HG03064 (cell line): ENCODE measurements at regions not wholly inside any gene's neighbourhood (a gene's known extent, or its start where the extent isn't known, plus 50 kb on each side); places are given as distances from the start of the nearest gene placed in this dataset.
A peak's percentile ranks its signal among the peaks of the same experiment; 100 is the strongest.

Experiments used
- ATAC-seq: cut with Tn5 transposase; IDR thresholded peaks from one replicate; pipeline ENCODE4 v1.9.1; 2021; ENCODE audit warnings: low read depth; ENCODE audit not compliant: unreplicated experiment

DNA sequence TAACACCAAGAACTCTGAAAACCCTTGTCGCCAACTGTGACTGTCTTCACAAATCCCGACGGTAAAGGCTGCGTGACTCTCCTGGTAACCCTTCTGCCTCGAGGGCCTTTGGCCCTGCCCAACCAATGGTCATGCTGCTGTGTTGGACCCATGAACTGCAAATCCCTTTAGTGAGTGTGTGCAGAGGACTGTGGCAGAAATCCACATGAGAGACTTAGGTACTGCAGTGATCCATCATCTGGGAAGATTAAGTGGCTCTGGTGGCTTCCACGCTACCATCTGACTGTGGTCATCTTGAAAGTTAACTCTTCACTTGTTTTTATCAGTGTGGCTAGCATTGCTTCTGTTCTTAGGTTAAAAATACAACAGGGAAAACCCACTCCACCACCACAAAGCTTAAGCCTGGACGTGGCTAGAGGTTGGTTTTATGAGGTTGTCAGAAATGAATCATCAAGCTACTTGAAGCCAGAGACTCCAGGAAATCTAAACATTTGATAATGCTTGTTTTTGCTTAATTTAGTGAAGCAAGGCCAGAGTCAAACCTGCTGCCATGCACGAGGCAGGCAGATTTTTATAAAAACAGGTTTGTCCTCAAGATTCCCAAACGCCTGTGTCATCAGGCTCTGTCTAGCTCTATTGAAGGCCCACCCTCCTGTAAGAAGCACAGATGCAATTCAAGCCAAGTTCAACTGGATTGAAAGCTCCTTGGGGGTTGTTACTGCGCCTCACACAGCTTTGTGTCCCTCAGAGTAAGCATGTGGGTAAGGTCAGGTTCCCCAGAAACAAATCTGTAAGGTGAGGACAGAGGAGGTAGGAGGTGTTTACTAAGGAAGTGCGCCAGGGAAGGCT, 52.7 kb upstream of the ERCC6L2 start:
- ATAC-seq, result peak; percentile 88

- ATAC-seq, result no peak
Observed at GRCh38 chr9:95822015-95822414, 53.5 kb upstream of the ERCC6L2 start.

GRCh38 chr9:95820074-95820473, 55.4 kb upstream of the ERCC6L2 start:
- no peak for ATAC-seq

DNA sequence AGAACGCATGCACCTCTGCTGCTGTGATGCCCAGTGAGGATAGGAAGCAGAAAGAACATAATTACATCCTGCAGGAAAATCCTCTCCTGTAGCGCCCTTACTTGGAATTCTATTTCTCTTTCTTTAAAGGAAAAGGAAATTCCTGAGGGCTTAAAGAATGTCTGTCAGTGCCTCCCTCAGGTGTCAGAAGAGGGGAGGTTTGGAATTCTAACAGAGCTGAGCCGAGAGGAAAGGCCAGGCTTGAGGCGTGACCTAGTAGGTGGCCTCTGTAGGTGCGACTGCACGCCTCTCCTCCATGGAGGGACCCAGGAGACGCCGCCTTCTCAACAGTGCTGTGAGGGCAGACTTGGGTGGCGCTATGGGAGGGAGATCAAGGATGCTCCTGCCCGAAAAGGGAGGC, 55.9 kb upstream of the ERCC6L2 start:
- ATAC-seq, result no peak

- ATAC-seq, result no peak
Observed at GRCh38 chr9:95817205-95817604, 58.3 kb upstream of the ERCC6L2 start.

GRCh38 chr9:95816716-95817115, 58.8 kb upstream of the ERCC6L2 start:
- ATAC-seq, result no peak

GRCh38 chr9:95815961-95816360, 59.5 kb upstream of the ERCC6L2 start:
- ATAC-seq, result no peak

GRCh38 chr9:95815133-95815532, 60.4 kb upstream of the ERCC6L2 start:
- no peak for ATAC-seq

GRCh38 chr9:95813923-95814322, 61.6 kb upstream of the ERCC6L2 start:
- ATAC-seq, result no peak

GRCh38 chr9:95810814-95811213, 64.7 kb upstream of the ERCC6L2 start:
- no peak for ATAC-seq

GRCh38 chr9:95810133-95810532, 65.4 kb upstream of the ERCC6L2 start:
- ATAC-seq, result no peak

- ATAC-seq, result no peak
Observed at GRCh38 chr9:95809686-95810085, 65.8 kb upstream of the ERCC6L2 start.

- ATAC-seq, result no peak
Observed at GRCh38 chr9:95808011-95808410, 67.5 kb upstream of the ERCC6L2 start.

DNA sequence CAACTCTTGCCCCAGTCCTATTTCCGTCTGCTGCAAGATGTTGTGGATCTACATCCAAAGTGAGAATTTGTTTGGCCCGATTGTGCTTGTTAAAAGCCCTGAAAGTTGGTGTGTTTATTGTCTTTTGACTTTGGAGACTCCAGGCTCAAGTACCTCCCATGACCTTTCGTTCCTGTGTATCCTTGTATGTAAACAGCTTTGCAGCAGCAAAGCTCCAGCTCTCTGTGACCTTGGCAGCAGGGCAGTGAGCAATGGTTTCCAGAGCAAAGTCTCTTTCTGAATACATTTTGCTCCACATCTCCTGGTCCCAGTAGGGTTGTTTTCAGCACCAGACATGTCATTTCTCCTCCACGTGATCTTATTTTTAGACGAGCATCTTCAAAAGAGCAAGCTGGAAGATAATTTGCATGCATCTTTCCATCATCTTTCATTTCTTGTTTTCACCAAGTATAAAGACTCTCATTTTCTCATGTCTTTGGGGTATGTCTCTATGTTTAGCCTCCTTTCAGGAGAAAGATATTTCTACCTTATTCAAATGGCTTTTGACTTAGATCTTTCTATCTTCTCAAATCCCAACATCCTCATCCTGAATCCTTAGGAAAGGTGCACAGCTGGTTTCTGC, 68.1 kb upstream of the ERCC6L2 start:
- no peak for ATAC-seq

GRCh38 chr9:95803197-95803596, 72.3 kb upstream of the ERCC6L2 start:
- no peak for ATAC-seq

DNA sequence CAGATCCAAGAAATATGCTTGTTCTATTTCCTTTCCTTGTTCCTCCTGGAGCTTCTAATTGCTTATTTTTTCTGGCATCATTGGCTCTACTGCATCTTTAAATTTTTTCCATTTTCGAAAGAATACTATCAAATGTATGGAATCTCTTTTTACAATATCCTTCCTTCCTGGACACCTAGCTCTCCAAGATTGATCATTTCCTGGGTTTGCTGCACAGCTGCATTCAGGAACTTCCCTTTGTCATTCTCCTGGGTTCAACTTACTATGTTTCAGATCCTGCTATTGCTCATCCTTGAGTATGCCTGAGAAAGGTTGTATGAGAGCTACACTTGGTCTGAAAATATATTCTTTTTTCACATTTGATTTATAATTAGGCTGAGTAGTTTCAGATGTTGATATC, 73.7 kb upstream of the ERCC6L2 start:
- no peak for ATAC-seq

DNA sequence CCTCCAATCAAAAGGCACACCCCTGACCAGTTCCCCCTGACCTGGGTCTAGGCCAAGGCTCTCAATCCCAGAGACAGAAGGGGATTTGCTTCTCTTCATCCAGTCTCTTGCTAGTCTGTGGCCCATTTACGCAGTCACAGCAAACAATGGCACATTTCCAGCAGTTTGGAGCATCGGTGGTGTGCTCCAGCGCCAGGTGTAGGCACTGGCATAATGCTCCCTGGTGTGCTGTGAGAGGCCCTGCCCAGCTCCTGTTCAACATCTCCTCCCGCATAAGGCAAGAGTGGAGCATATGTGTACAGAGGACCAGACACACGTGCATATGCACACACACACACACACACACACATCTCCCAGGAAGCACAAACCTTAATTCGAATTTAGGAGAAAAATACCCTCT, 79.5 kb upstream of the ERCC6L2 start:
- ATAC-seq, result no peak

GRCh38 chr9:95793924-95794828, 81.3 kb upstream of the ERCC6L2 start:
- no peak for ATAC-seq

- no peak for ATAC-seq
Observed at GRCh38 chr9:95791695-95792094, 83.8 kb upstream of the ERCC6L2 start.

DNA sequence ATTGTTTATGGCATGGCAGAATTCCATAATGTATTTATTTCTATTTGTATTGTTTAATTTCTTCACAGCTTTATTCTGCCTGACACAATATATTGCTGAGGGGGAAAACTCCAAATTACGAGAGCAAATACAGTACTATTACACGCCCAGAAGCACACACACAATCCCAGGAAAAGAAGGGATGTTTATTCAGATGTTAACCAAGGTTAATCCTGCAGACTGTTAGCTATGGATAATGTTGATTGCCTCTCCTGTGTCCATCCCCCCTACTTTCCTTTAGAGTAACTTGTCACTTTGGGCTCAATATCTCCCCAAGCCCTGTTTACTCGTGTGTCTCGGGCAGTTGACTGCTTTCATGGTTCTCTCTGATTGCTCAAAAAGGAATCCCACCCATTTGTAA, 84.2 kb upstream of the ERCC6L2 start:
- no peak for ATAC-seq

DNA sequence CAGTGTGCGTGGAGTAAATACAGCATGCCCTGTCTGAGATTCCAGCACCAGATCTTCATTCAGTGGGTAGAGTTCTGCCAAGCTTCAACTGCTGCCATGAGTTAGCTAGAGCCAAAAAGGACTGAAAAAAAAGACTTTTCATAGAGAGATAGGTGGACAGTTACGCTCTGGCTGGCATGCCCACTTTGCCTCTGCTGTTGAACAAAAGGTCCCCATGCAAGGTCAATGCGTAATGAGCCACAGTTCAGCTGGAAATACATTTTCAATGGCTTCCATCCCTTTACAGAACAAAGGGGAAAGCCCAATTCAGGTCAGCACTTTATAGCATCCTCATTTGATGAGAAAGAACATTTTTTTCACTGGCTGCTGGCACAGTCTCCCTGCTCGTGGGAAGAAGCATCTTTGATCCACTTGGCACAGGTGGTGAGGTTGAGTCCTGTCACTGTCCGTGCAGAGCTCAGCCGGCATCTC, 86.9 kb upstream of the ERCC6L2 start:
- no peak for ATAC-seq
